Activated naive CD4-positive, alpha-beta T cell treated with anti-CD3 and anti-CD28 coated beads, Interleukin-2, amount 10 ng/mL, durations not matched to agents 7 days and 5 days (primary cell): ENCODE measurements at regions not wholly inside any gene's neighbourhood (a gene's known extent, or its start where the extent isn't known, plus 50 kb on each side); places are given as distances from the start of the nearest gene placed in this dataset.
"Not testable (repeated sequence)": the region's sequence is repeated elsewhere in the genome, so short reads cannot be mapped to it uniquely, and the experiment has no call there.

ENCODE experiments used
- CTCF ChIA-PET: fragments of 350-600 bp; sonication (Branson Sonifier 250); formaldehyde crosslinking; loops from one replicate; lab custom pipeline; 2021; ENCODE audit warnings: antibody characterized with exemption; lab: Charles Lee
- DNase-seq: peaks from one replicate; pipeline ENCODE4 v3.0.0-alpha.2; 2020
- H3K27ac Mint-ChIP-seq: one replicate; pipeline ENCODE4 v1.8.0; 2021; ENCODE audit warnings: mild to moderate bottlenecking, moderate library complexity, mixed read lengths
- H3K27me3 Mint-ChIP-seq: one replicate; pipeline ENCODE4 v1.8.0; 2021; ENCODE audit warnings: mild to moderate bottlenecking, mixed read lengths
- H3K36me3 Mint-ChIP-seq: one replicate; pipeline ENCODE4 v1.8.0; 2021; ENCODE audit warnings: mixed read lengths
- H3K4me1 Mint-ChIP-seq: one replicate; pipeline ENCODE4 v1.8.0; 2021; ENCODE audit warnings: mixed read lengths
- H3K4me3 Mint-ChIP-seq: one replicate; pipeline ENCODE4 v1.8.0; 2021; ENCODE audit warnings: mild to moderate bottlenecking, moderate library complexity, mixed read lengths
- H3K9me3 Mint-ChIP-seq: one replicate; pipeline ENCODE4 v1.8.0; 2021; ENCODE audit warnings: mixed read lengths

DNA sequence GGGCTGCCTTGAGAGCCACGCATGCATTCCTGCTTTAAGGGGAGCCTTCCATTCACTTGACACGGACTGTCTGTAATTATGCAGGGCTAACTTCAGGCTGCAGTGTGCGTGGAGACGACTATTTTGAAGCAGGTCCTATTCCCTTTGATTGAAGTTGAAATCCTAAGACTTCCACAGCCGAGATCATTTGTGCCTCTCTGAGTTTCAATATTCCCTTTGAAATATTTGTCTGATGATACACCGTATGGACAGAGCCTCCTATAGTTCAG is 585.2 kb downstream of the TTLL7 start:
- CTCF ChIA-PET, H3K4me3 Mint-ChIP-seq, H3K4me1 Mint-ChIP-seq, H3K27me3 Mint-ChIP-seq, DNase-seq, H3K36me3 Mint-ChIP-seq, H3K9me3 Mint-ChIP-seq, H3K27ac Mint-ChIP-seq: not testable (repeated sequence)

DNA sequence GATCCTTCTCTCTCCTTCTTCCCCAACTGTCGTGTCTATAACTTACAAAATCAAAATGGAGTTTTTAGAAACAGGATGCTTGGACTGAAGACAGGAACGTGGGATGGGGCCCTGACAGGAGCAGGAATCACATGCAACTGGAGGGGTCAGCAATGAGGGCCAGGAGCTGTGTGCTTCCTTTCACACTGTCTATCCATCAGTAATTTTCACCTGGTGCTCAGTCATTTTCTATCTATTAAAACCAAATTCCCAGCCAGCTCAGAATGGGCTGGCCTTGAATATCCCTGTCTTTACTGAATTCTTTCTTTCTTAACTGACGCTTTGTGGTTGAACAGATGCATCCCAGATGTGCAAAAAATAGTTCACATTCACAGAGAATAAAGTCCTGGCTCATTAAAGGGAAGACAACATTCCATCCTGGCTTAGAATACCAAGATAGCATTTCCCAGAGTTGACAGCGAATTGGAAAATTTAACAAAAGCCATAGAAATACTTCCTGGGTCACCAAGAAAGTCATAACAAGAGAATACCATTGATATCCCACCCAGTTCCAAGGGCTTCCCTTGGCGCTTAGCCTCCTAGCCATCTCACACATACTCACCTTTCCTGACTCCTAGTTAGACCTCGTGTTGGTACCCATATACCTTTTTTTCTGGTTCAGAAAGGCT is 588.1 kb downstream of the TTLL7 start:
- H3K4me1 Mint-ChIP-seq, CTCF ChIA-PET, H3K9me3 Mint-ChIP-seq, DNase-seq, H3K36me3 Mint-ChIP-seq, H3K27me3 Mint-ChIP-seq, H3K4me3 Mint-ChIP-seq, H3K27ac Mint-ChIP-seq: not testable (repeated sequence)

GRCh38 chr1:83406693-83407371 is 592.1 kb downstream of the TTLL7 start:
- H3K9me3 Mint-ChIP-seq, CTCF ChIA-PET, H3K36me3 Mint-ChIP-seq, H3K27me3 Mint-ChIP-seq, DNase-seq, H3K27ac Mint-ChIP-seq, H3K4me3 Mint-ChIP-seq: not testable (repeated sequence)
- H3K4me1 Mint-ChIP-seq = peaks cover 17% of the 10 kb centered on the region

DNA sequence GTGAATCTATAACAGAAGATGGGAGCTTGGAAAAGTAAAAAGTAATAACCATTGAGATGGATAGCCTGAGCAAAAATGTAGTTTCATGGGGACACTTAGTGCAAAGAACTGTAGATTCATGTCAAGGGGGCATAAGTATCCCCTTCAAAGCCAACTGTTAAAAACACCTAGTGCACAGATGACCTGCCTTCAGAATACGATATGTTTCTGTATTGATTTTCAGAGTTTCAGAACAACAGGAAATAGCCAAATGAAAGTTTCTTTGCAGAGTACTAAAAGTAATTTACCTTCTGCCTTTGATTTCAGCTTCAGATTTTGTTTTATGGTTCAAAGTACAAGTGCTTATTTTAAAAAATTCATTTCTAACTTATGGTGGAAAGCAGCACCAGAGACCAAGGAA is 593.1 kb downstream of the TTLL7 start:
- CTCF ChIA-PET, H3K27ac Mint-ChIP-seq, DNase-seq, H3K36me3 Mint-ChIP-seq, H3K4me3 Mint-ChIP-seq, H3K27me3 Mint-ChIP-seq, H3K9me3 Mint-ChIP-seq: not testable (repeated sequence)
- H3K4me1 Mint-ChIP-seq = peaks cover 17% of the 10 kb centered on the region

- DNase-seq, H3K27ac Mint-ChIP-seq, H3K36me3 Mint-ChIP-seq, CTCF ChIA-PET, H3K27me3 Mint-ChIP-seq, H3K9me3 Mint-ChIP-seq, H3K4me3 Mint-ChIP-seq: not testable (repeated sequence)
- H3K4me1 Mint-ChIP-seq = peaks cover 17% of the 10 kb centered on the region
Measured at GRCh38 chr1:83403500-83403899, 595.4 kb downstream of the TTLL7 start.

GRCh38 chr1:83401146-83401545 is 597.8 kb downstream of the TTLL7 start:
- H3K27ac Mint-ChIP-seq, H3K9me3 Mint-ChIP-seq, CTCF ChIA-PET, H3K4me3 Mint-ChIP-seq, H3K27me3 Mint-ChIP-seq, DNase-seq, H3K36me3 Mint-ChIP-seq: not testable (repeated sequence)
- H3K4me1 Mint-ChIP-seq = peaks cover 13% of the 10 kb centered on the region

DNA sequence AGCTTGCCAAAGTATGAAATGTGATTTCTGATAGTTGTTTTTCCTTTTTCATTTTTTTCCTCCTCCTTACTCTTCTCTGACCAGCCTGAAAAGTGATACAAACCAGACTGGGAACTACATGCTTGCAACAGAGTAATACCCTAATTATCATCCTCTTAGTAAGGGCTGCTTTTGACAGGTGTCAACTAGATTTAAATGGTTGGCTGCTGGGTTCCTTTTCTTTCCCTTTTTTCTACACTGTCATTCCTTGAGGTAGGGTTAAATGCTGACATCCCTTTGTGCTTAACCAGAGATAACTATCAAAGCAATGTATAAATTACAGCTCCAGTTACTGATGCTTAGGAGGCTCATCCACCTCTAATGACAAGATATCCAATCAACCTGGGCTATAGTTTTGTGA is 598.8 kb downstream of the TTLL7 start:
- H3K9me3 Mint-ChIP-seq, H3K36me3 Mint-ChIP-seq, H3K27ac Mint-ChIP-seq, H3K27me3 Mint-ChIP-seq, H3K4me3 Mint-ChIP-seq, DNase-seq, CTCF ChIA-PET, H3K4me1 Mint-ChIP-seq: not testable (repeated sequence)

DNA sequence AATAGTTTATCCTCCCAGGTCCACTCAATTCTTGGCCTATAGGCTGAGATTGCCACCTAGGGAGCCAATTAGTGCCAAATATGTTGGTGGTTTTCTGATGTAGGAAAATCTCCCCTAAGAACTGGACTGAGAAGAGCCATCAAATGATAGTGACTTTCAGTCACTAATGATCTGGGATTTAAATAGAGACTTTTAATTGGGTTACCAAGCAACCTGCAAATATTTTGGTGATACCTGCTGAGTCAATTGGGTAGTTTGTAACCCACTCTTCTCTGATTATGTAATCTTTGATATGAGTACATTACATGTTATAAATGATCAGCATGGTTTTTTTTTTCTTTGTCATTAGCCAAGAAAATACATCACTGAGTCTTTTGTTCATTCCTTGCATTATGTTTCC is 600.8 kb downstream of the TTLL7 start:
- H3K27me3 Mint-ChIP-seq, H3K36me3 Mint-ChIP-seq, H3K4me1 Mint-ChIP-seq, DNase-seq, H3K27ac Mint-ChIP-seq, CTCF ChIA-PET, H3K4me3 Mint-ChIP-seq, H3K9me3 Mint-ChIP-seq: not testable (repeated sequence)

- H3K36me3 Mint-ChIP-seq, H3K27ac Mint-ChIP-seq, DNase-seq, CTCF ChIA-PET, H3K27me3 Mint-ChIP-seq, H3K9me3 Mint-ChIP-seq, H3K4me1 Mint-ChIP-seq, H3K4me3 Mint-ChIP-seq: not testable (repeated sequence)
Measured at GRCh38 chr1:83395130-83395529, 603.8 kb downstream of the TTLL7 start.

GRCh38 chr1:83386946-83387345 is 612.0 kb downstream of the TTLL7 start:
- H3K27me3 Mint-ChIP-seq, H3K27ac Mint-ChIP-seq, DNase-seq, H3K9me3 Mint-ChIP-seq, H3K4me3 Mint-ChIP-seq, CTCF ChIA-PET, H3K4me1 Mint-ChIP-seq, H3K36me3 Mint-ChIP-seq: not testable (repeated sequence)

- H3K4me3 Mint-ChIP-seq, H3K9me3 Mint-ChIP-seq, CTCF ChIA-PET, DNase-seq, H3K4me1 Mint-ChIP-seq, H3K36me3 Mint-ChIP-seq, H3K27me3 Mint-ChIP-seq, H3K27ac Mint-ChIP-seq: not testable (repeated sequence)
Measured at GRCh38 chr1:83383107-83383506, 615.8 kb downstream of the TTLL7 start.

DNA sequence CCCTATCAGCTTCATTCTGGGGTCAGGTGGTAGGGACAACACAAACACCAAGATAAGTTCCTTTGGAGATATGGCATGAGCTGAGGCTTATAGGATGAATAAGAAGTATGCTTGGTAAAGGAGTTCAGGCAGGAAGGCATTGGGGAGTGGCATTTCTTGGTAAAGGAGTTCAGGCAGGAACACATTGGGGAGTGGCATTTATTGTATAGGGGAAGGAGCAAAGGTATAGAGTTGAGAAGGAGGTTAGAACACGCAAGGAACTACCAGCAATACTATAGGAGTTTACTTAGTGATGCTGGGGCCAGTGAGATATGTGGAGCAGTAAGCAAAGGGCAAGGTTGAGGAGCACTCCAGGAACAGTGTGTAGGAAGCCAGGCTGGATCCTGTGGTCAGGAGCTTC is 625.9 kb downstream of the TTLL7 start:
- H3K27ac Mint-ChIP-seq, H3K27me3 Mint-ChIP-seq, H3K36me3 Mint-ChIP-seq, DNase-seq, H3K4me3 Mint-ChIP-seq, CTCF ChIA-PET, H3K4me1 Mint-ChIP-seq, H3K9me3 Mint-ChIP-seq: not testable (repeated sequence)

DNA sequence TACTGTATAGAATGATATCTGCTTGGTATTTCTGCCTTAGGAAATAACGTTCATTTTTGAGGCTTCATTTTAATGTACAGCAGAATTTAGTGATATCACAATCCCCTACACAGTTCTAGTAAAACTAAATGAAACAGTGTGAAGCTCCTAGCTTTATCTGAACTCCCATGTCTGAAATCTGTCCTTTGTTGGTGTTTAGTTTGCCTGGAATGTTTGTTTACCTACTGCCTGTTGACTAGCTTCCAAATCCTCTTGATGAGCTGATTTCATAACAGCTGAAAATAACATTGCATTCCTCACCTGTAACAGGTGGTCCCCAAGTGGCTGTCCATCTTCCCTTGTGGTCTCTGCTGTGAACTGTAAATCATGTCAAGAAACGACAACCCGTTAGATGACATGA is 629.1 kb downstream of the TTLL7 start:
- H3K9me3 Mint-ChIP-seq, H3K27ac Mint-ChIP-seq, H3K4me3 Mint-ChIP-seq, H3K4me1 Mint-ChIP-seq, H3K27me3 Mint-ChIP-seq, H3K36me3 Mint-ChIP-seq, CTCF ChIA-PET, DNase-seq: not testable (repeated sequence)

GRCh38 chr1:83365320-83365719 is 633.6 kb downstream of the TTLL7 start:
- H3K36me3 Mint-ChIP-seq, DNase-seq, H3K9me3 Mint-ChIP-seq, H3K27me3 Mint-ChIP-seq, H3K4me1 Mint-ChIP-seq, H3K27ac Mint-ChIP-seq, CTCF ChIA-PET, H3K4me3 Mint-ChIP-seq: not testable (repeated sequence)

GRCh38 chr1:83345375-83345774 is 653.6 kb downstream of the TTLL7 start:
- H3K9me3 Mint-ChIP-seq, H3K4me3 Mint-ChIP-seq, H3K36me3 Mint-ChIP-seq, CTCF ChIA-PET, DNase-seq, H3K27ac Mint-ChIP-seq, H3K4me1 Mint-ChIP-seq, H3K27me3 Mint-ChIP-seq: not testable (repeated sequence)

DNA sequence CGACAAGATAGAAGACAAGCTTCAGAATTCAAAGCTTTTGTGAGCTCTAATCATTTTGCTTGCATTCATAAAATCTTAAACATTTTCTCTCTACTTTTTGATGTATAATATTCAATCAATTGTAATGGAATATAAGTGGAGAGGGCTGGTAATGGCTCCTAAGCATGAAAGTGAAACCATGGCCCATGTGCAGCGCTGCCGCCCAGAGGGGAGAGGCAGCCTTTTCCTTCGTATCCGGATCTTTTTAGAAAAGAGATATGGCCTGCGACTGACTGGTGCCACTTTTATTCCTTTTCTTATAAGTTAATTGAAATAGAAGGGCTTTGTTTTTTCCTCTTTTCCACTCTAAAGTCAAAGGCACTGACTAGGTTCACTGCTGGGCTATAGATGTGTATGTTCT is 655.2 kb downstream of the TTLL7 start:
- H3K4me3 Mint-ChIP-seq, H3K4me1 Mint-ChIP-seq, CTCF ChIA-PET, DNase-seq, H3K27me3 Mint-ChIP-seq, H3K36me3 Mint-ChIP-seq, H3K9me3 Mint-ChIP-seq, H3K27ac Mint-ChIP-seq: not testable (repeated sequence)
